Panc1 (cell line): ENCODE measurements at regions not wholly inside any gene's neighbourhood (a gene's known extent, or its start where the extent isn't known, plus 50 kb on each side); places are given as distances from the start of the nearest gene placed in this dataset.

Experiments used
- POLR2AphosphoS5 ChIP-seq: IDR thresholded peaks from 2 replicates; pipeline ENCODE4 v1.6.1; 2012; ENCODE audit warnings: mild to moderate bottlenecking, low read depth, low read length, moderate library complexity
- TF ChIP-seq, protein P1 (sequence below): fragments of 450-650 bp; IDR thresholded peaks from 2 replicates; pipeline ENCODE4 v1.5.1; 2017; ENCODE audit warnings: mild to moderate bottlenecking

DNA sequence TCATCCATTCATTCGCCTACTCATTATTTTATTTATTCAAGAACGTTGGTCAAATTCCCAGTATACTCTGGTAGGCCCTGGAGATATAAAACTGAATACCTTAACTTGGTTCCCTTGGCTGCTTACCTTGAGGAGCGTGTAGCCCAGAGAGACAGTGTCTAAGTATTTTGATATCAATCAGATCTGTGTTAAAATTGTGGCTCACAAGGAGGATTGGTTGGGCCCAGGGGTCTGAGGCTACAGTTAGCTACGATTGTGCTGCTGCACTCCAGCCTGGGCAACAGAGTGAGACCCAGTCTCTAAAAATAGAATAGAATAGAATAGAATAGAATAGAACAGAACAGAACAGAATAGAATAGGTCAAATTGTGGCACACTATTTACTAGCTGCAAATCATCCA, 438.4 kb downstream of the ADAMTS20 start:
- TF ChIP-seq, protein P1, sequence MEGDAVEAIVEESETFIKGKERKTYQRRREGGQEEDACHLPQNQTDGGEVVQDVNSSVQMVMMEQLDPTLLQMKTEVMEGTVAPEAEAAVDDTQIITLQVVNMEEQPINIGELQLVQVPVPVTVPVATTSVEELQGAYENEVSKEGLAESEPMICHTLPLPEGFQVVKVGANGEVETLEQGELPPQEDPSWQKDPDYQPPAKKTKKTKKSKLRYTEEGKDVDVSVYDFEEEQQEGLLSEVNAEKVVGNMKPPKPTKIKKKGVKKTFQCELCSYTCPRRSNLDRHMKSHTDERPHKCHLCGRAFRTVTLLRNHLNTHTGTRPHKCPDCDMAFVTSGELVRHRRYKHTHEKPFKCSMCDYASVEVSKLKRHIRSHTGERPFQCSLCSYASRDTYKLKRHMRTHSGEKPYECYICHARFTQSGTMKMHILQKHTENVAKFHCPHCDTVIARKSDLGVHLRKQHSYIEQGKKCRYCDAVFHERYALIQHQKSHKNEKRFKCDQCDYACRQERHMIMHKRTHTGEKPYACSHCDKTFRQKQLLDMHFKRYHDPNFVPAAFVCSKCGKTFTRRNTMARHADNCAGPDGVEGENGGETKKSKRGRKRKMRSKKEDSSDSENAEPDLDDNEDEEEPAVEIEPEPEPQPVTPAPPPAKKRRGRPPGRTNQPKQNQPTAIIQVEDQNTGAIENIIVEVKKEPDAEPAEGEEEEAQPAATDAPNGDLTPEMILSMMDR = no peak
- TF ChIP-seq POLR2AphosphoS5 = no peak
